HG02571 (cell line): ENCODE measurements at regions not wholly inside any gene's neighbourhood (a gene's known extent, or its start where the extent isn't known, plus 50 kb on each side); places are given as distances from the start of the nearest gene placed in this dataset.

Experiments used
- ATAC-seq: cut with Tn5 transposase; IDR thresholded peaks from one replicate; pipeline ENCODE4 v1.9.1; 2021; ENCODE audit warnings: mild to moderate bottlenecking, moderate library complexity; ENCODE audit not compliant: unreplicated experiment

DNA sequence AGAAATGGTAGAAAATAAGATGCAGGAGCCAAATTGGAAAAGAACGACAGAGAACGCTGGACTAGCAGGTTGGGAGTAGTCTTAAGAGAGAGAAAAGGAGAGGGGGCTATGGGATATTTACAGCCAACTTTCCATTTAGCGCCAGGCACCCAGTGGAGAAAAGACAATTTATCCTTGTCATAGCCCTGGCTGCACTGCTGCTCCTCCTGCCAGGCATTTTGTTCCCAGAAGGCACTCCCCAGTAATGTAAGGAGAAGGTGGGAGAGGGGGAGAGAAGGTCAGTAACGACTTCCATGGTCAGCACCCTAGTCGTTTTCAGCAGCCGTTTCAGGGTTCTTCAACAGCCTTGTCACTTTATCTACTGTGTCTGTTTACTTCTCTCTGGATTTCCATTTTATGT lies 159.0 kb downstream of the TRMT11 start:
- no peak for ATAC-seq

DNA sequence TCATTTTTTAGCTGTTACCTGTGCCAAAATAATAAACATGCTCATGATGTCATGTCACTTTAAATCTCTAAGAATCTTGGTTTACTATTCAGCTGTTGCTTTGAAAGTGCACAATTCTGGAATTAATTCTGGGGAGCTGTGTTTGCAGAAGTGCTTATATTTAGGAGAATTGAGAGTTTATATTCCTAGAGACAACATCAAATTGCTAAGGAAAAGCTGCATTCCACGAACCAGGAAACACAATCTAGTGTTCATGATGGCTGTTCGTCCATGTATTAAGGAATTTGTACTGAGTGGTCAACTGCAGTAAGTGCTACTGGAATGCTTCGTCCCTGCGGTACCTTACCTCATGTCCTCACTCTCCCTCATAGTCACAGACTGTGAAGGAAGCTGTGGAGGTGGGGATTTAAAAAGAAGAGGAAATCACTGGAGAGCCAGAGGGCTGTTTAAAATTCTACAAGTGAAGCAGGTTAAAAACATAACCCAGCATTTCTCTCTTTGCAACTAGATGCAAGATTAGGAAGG lies 161.0 kb downstream of the TRMT11 start:
- no peak for ATAC-seq

DNA sequence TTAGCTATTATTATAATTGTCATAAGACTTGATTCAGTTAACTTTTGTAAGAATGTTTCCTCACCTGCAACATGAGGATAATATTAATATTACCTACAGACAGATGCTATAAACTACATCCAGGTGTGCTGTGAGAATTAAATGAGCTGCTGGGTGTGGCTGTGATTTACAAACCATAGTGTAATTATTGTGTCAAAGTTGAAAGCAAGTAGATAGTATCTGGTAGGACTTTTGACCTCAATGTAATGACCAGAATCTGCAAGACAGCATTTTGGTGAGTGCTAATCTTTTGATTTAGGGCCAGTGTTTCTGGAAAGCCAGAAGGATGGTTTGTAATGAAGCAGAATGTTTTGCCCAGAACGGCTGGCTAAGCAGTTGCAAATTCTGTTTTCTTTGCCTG lies 162.5 kb downstream of the TRMT11 start:
- ATAC-seq, result no peak

DNA sequence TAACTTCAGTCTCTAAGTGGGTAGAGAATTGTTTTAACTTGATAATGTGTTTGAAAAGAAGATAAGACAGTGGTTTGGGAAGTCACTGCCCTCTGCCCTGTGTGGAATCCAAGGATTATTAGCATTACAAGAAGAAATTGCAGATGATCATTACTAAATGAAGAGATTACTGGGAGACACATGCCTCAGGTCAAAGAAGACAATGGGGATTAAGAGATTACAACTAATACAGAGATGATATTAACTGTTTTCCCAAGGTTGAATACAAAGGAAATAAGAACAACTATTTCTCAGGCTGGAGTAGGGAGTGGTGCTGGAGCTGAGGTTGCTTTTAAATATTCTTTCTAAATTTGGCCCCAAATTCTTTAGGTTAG lies 166.0 kb downstream of the TRMT11 start:
- ATAC-seq, result no peak

GRCh38 chr6:126153661-126154060 lies 167.3 kb downstream of the TRMT11 start:
- ATAC-seq, result no peak

GRCh38 chr6:126156973-126157372 lies 170.6 kb downstream of the TRMT11 start:
- no peak for ATAC-seq

DNA sequence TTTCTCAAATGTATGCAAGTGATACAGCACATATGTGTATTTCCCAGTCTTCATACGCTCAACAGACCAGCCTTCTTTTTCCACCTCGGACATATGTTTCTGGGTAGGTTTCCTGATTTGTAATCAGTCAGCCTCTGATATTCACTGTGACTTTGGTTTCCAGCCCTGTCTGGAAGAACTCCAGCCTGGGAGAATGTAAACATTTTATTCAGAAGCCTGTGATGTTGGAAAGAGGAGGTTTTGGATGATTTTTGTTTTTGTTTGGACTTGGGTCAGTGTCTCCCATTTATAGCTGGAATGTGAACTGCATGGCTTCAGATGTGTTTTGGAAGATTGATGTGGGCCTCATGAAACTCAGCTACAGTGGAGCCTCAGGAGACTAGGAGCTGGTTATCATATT lies 172.2 kb upstream of the CENPW start:
- no peak for ATAC-seq

DNA sequence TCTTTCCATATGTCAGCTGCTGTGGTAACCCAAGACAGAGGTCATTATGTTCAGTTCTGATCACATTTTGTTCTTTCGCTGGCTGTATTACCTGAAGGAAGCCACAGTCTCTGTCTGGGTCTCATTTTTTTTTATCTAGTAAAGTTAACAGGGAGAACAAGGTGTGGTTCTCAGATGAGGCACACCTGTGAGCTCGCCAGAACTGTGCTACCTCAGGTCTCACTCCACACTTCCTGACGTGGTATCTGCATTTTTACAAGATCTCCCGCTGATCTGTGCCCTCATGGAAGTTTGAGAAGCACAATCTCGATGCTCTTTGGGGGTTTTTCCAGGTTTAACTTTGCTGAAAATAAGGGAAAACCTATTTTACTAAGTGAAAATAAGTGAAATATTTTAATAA lies 169.5 kb upstream of the CENPW start:
- no peak for ATAC-seq

DNA sequence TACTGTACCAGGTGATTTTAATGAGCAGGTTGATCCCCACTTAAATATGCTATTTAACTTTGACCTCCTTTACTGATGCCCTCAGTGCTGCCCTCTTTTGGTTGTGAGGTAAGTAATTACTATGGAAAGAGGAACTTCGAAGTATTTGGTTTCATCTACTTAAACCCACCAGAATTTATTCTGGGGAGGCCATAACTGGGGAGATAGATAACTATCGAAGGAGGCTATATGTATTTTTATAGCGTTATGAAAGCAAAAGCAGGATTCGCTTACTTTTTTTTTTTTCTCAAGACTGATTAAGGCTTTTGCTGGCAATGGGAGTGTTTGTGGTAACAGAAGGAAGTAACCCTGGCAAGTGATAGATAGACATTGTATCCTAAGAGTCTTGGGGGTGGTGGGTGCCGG lies 168.9 kb upstream of the CENPW start:
- ATAC-seq, result peak; percentile 76

DNA sequence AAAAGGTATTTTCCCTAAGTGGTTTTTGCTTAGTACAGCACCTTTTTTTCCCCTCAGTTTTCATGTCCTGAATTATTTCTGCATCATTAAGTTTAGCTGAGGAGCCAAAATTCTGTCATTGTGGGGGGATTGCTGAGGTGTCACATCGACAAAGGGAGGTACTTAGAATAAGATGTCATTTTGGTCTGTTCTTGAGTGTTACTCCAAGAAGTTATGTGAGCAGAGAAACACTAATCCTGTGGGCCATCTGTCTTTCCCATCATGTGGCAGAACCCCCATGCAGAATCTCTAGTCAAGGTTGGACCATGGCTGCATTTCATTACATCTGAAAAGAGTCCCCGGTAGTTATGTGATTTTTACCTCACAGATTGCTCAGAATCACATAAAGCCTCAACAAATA lies 167.8 kb upstream of the CENPW start:
- no peak for ATAC-seq

DNA sequence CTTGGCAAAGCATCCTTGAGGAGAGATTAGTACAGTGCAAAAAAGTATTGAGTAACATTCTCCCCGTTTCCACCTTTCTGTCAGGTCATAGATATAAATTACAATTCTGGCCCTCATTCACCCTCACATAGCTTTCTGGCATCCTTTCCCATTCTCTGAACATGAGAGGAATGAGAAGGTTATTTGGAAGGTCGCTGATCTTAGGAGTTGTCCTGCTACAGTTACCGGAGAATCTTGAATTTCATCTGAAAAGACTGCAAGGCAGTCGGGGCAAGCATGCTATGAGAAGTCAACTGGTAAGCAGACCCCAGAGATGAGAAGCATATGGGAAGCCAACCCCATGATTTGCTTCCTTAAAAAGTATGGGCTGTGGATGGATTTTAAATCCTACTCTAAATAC lies 166.7 kb upstream of the CENPW start:
- no peak for ATAC-seq

- ATAC-seq, result no peak
These were observed 165.2 kb upstream of the CENPW start for GRCh38 chr6:126174697-126175096.

- ATAC-seq, result no peak
These were observed 164.7 kb upstream of the CENPW start for GRCh38 chr6:126175251-126175650.

DNA sequence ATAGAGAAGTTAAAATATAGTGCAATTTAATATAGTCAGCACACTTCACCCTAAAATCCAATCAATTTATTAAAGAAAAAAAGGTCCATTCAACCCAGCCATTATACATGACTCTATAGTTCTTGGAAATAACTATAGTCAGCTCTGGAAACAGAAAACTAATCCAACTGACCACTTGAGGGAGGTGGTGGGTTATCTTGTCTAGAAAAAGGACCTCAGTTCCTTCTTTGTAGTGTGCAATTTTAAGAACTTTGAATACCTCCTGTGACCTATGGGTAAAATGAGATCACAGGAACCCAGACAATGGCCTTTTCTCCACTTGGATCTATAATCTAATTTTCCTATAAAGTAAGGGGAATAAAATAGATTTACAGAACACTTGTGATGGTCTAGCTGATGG lies 163.6 kb upstream of the CENPW start:
- no peak for ATAC-seq

GRCh38 chr6:126180585-126180984 lies 159.3 kb upstream of the CENPW start:
- ATAC-seq, result no peak

- ATAC-seq, result no peak
These were observed 158.7 kb upstream of the CENPW start for GRCh38 chr6:126181173-126181741.

- ATAC-seq, result no peak
These were observed 158.0 kb upstream of the CENPW start for GRCh38 chr6:126181890-126182289.

GRCh38 chr6:126182650-126183311 lies 157.1 kb upstream of the CENPW start:
- ATAC-seq, result no peak

GRCh38 chr6:126185774-126186173 lies 154.1 kb upstream of the CENPW start:
- no peak for ATAC-seq

DNA sequence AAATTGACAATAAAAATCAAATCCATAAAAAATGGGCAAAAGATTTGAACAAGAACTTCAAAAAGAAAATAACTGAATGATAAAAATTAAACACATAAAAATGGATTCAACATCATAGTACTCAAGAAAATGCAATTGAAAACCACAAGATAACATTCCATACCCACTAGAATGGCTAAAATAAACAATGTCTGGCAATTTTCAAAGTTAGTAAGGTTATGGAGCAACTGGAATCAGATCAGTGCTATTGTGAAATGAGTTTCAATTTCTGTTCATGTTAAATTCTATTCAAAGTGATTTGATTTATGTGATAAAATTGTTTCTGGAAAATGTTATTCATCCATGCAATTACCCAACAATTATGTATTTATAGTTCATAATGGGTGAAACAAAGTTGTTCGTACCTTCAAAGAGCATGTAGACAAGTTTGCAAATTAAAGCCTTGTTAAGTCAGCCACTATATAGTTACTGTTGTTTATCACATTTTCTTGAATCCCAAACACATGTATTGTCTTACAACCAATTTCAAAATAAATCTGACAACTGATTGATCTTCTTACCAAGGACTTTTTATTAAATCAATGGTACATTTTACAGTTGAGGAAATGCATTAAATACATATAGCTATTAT lies 151.5 kb upstream of the CENPW start:
- ATAC-seq, result no peak

DNA sequence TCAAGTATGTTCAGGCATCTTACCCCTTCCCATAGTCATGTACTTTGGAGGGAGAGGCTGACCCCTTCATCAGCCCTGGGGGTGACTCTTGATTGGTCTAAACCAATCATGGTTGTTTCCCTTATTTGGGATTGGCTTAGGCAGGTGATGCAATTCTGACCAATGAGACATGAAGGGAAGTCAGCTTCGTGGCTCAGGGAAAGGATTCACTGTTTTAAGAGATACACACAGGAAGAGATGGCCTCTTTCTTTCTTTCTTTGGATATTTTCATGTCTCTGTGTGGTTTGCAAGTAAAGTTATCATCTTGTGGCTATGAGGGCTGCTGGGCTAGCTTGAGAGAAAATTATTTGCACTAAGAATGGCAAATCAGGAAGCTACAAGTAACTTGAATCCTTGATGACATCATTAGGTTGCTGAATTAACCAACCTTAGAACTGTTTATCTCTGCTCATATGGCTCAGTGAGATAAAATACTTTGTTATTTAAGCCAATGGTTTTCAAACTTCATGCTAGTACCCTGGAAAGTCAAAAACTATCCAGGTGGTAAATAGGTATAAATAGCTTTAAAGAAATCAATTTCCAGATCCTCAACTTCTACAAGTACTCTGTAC lies 144.2 kb upstream of the CENPW start:
- no peak for ATAC-seq

GRCh38 chr6:126198631-126199030 lies 141.3 kb upstream of the CENPW start:
- ATAC-seq, result no peak
